ENCODE measurements at regions not wholly inside any gene's neighbourhood (a gene's known extent, or its start where the extent isn't known, plus 50 kb on each side); places are given as distances from the start of the nearest gene placed in this dataset.

GRCh38 chr2:59000796-59001195 is 759.7 kb upstream of the FANCL start:
- TF ChIP-seq CTCF (IDR thresholded peaks at IDR 0.05; ENCODE audit: insufficient read depth, missing control alignments), result no peak
- no peak for DNase-seq (ENCODE audit: insufficient read length, low spot score)
- no peak for FAIRE-seq

DNA sequence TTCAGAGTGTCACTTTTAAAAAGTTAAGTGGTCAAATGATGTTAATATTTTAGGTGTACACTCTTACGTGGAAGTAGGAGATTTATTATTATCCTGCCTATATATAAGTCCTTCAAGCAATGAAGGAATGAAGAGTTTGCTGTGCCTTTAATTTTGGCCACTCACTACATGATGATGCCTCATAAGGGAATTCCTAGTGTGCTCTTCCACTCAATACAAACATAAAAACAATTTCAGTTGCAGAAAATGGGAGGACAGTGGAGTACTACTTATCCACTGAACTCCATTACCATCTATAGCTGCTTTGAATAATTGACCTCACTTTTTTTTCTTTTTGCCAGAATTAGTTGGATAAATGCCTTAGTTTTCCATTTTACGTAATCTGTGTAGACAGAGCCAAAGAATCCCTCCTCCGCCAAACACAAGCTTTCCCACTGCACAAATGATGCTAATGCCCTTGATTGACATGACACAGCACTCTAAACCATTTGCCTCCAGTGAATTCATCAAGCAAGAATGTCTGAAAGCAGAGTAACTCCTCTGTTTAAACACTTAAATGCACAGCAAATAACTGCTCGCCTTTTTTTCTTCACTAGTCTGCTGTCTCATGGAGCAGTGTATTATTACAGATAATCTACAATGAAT is 751.1 kb upstream of the FANCL start:
- no peak for TF ChIP-seq CTCF (IDR thresholded peaks at IDR 0.05; ENCODE audit: insufficient read depth, missing control alignments)
- DNase-seq (ENCODE audit: insufficient read length, low spot score) (no peak), FAIRE-seq (no peak)

DNA sequence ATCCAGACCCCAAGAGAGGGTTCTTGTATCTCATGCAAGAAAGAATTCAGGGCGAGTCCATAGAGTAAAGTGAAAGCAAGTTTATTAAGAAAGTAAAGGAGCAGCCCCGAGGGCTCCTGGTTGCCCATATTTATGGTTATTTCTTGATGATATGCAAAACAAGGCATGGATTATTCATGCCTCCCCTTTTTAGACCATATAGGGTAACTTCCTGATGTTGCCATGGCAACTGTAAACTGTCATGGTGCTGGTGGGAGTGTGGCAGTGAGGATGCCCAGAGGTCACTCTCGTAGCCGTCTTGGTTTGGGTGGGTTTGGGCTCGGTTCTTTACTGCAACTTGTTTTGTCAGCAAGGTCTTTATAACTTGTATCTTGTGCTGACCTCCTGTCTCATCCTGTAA is 750.2 kb upstream of the FANCL start:
- FAIRE-seq (no peak), DNase-seq (ENCODE audit: insufficient read length, low spot score) (no peak)
- no peak for TF ChIP-seq CTCF (IDR thresholded peaks at IDR 0.05; ENCODE audit: insufficient read depth, missing control alignments)

DNA sequence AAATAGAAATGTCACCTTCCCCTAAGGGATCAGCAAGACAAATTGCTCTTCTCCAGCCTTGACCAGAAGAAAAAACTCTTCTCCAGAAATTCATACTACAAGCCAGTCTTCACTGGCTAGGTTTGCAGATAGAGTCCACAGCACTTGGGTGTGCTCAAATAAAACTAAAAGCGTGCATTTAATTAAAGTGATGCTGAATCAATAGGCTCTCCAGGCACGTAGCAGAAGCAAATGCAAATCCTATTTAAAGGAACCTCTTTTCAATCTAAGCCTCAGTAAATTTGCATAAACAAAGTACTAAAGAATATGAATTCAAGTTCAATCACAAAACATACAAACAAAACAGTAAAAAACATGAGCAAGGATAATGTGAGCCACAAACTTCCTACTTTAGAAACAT is 744.4 kb upstream of the FANCL start:
- TF ChIP-seq CTCF (IDR thresholded peaks at IDR 0.05; ENCODE audit: insufficient read depth, missing control alignments), result no peak
- DNase-seq (ENCODE audit: insufficient read length, low spot score), result no peak
- FAIRE-seq, result no peak

DNA sequence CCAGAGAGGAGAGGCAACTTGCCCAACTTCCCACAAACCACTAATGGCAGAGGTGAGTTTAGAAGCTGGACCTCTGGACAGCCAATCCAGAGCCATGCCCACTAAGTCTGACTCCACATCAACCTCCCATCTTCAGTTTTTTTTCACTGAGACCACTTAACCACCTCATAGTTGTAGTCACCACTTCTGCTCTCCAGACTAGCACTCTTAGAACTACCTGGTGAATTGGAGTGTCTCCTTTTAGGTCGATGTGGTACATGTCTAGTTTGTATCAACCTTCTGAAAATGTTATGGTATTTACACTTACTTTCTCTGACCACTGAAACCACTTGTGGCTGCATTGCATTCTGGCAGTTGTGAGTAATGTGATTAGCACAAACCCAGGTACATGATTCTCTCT is 743.6 kb upstream of the FANCL start:
- FAIRE-seq (no peak), DNase-seq (ENCODE audit: insufficient read length, low spot score) (no peak)
- TF ChIP-seq CTCF (IDR thresholded peaks at IDR 0.05; ENCODE audit: insufficient read depth, missing control alignments), result no peak

DNA sequence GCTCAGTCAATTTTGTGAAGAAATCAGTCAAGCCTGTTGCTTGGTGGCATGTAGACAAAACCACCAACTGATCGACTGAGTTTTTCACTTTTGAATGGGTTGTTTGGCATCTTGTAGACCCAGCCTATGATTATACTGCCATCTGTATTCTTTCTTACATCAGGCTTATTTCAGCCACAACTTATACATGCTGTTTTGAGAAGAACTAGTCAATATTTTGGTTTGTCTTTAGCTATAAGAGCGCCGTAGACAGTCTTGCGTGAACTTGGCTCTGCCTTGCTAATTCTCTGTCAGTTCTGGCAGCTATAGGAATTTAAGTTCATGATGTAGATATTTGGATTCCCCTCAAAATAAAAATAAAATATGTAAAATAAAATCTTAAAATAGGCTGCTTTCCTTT is 742.0 kb upstream of the FANCL start:
- DNase-seq (ENCODE audit: insufficient read length, low spot score) (no peak), FAIRE-seq (no peak)
- TF ChIP-seq CTCF (IDR thresholded peaks at IDR 0.05; ENCODE audit: insufficient read depth, missing control alignments), result no peak

DNA sequence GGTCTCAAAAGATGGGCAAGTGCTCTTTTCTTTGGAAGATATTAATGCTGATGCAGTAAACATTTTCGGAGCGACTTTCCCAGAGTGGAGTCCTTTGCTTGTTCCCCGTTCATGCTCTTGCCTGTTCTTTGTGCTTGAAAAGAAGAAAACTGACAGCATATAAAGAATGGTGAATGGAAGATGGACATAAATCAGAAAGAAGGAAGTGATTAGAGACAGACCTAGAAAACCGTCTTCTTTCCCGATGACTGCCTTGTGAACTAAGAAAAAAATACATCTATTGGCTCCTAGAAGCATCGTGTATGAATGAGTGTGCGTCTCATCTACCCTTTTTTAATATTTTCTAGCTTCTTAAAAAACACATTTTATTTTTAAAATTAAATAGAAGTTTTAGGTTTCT is 740.1 kb upstream of the FANCL start:
- FAIRE-seq (no peak), DNase-seq (ENCODE audit: insufficient read length, low spot score) (no peak)

More for the DNA sequence above, 740.1 kb upstream of the FANCL start:
- no peak for TF ChIP-seq CTCF (IDR thresholded peaks at IDR 0.05; ENCODE audit: insufficient read depth, missing control alignments)
